ENCODE measurements at regions not wholly inside any gene's neighbourhood (a gene's known extent, or its start where the extent isn't known, plus 50 kb on each side); places are given as distances from the start of the nearest gene placed in this dataset.

GRCh38 chr18:75654851-75655751 lies 227.6 kb upstream of the SMIM21 start:
- DNase-seq (ENCODE audit: extremely low spot score), result no peak
- Histone ChIP-seq H3K4me1 (ENCODE audit: insufficient read depth) (peaks cover 2% of the 10 kb centered on the region), H3K4me3 (ENCODE audit: low read depth, low read length) (no peak overlapping the region), H3K27ac (ENCODE audit: low read depth) (no peak overlapping the region), H3K36me3 (ENCODE audit: insufficient read depth) (no peaks in the 10 kb centered on the region)
- WGBS, result 51% methylated on average over 10 of the region's 10 CpGs

- peaks cover 2% of the 10 kb centered on the region for H3K4me1 ChIP-seq (ENCODE audit: insufficient read depth)
- H3K36me3 ChIP-seq (ENCODE audit: insufficient read depth), result no peaks in the 10 kb centered on the region
- peak overlapping the region; percentile 3 for H3K27ac ChIP-seq (ENCODE audit: low read depth)
- no peak for DNase-seq (ENCODE audit: extremely low spot score)
- H3K4me3 ChIP-seq (ENCODE audit: low read depth, low read length), result no peak overlapping the region
- 90% methylated on average over 6 of the region's 6 CpGs for WGBS
Observed at GRCh38 chr18:75654386-75654785, 226.9 kb upstream of the SMIM21 start.

- Histone ChIP-seq H3K4me3 (ENCODE audit: low read depth, low read length) (no peak overlapping the region), H3K36me3 (ENCODE audit: insufficient read depth) (no peaks in the 10 kb centered on the region), H3K4me1 (ENCODE audit: insufficient read depth) (peaks cover 2% of the 10 kb centered on the region), H3K27ac (ENCODE audit: low read depth) (no peak overlapping the region)
- 83% methylated on average over 2 of the region's 2 CpGs for WGBS
- DNase-seq (ENCODE audit: extremely low spot score), result no peak
Observed at GRCh38 chr18:75652528-75652927, 225.0 kb upstream of the SMIM21 start.

- Histone ChIP-seq H3K27ac (ENCODE audit: low read depth) (no peak overlapping the region), H3K4me1 (ENCODE audit: insufficient read depth) (no peaks in the 10 kb centered on the region), H3K36me3 (ENCODE audit: insufficient read depth) (no peaks in the 10 kb centered on the region), H3K4me3 (ENCODE audit: low read depth, low read length) (no peak overlapping the region)
- DNase-seq (ENCODE audit: extremely low spot score), result no peak
- WGBS, result 97% methylated on average over 6 of the region's 6 CpGs
Observed at GRCh38 chr18:75644871-75645270, 217.4 kb upstream of the SMIM21 start.

- Histone ChIP-seq H3K4me1 (ENCODE audit: insufficient read depth) (no peaks in the 10 kb centered on the region), H3K4me3 (ENCODE audit: low read depth, low read length) (no peak overlapping the region), H3K27ac (ENCODE audit: low read depth) (no peak overlapping the region), H3K36me3 (ENCODE audit: insufficient read depth) (no peaks in the 10 kb centered on the region)
- DNase-seq (ENCODE audit: extremely low spot score), result no peak
- WGBS, result 95% methylated on average over 6 of the region's 6 CpGs
Observed at GRCh38 chr18:75643083-75643482, 215.6 kb upstream of the SMIM21 start.

GRCh38 chr18:75639472-75639831 lies 211.9 kb upstream of the SMIM21 start:
- WGBS, result 49% methylated on average over 8 of the region's 8 CpGs
- no peaks in the 10 kb centered on the region for H3K36me3 ChIP-seq (ENCODE audit: insufficient read depth)
- DNase-seq (ENCODE audit: extremely low spot score), result peak; percentile 29
- H3K4me1 ChIP-seq (ENCODE audit: insufficient read depth), result no peaks in the 10 kb centered on the region
- H3K27ac ChIP-seq (ENCODE audit: low read depth), result no peak overlapping the region
- no peak overlapping the region for H3K4me3 ChIP-seq (ENCODE audit: low read depth, low read length)

- Histone ChIP-seq H3K36me3 (ENCODE audit: insufficient read depth) (no peaks in the 10 kb centered on the region), H3K4me3 (ENCODE audit: low read depth, low read length) (no peak overlapping the region), H3K4me1 (ENCODE audit: insufficient read depth) (no peaks in the 10 kb centered on the region), H3K27ac (ENCODE audit: low read depth) (no peak overlapping the region)
- 15% methylated on average over 24 of the region's 24 CpGs for WGBS
- DNase-seq (ENCODE audit: extremely low spot score), result peak; percentile 68
Observed at GRCh38 chr18:75638776-75639471, 211.4 kb upstream of the SMIM21 start.

GRCh38 chr18:75638223-75638775 lies 210.8 kb upstream of the SMIM21 start:
- no peaks in the 10 kb centered on the region for H3K36me3 ChIP-seq (ENCODE audit: insufficient read depth)
- DNase-seq (ENCODE audit: extremely low spot score), result no peak
- H3K4me3 ChIP-seq (ENCODE audit: low read depth, low read length), result no peak overlapping the region
- H3K4me1 ChIP-seq (ENCODE audit: insufficient read depth), result no peaks in the 10 kb centered on the region
- H3K27ac ChIP-seq (ENCODE audit: low read depth), result no peak overlapping the region
- WGBS, result 17% methylated on average over 16 of the region's 16 CpGs

- no peaks in the 10 kb centered on the region for H3K4me1 ChIP-seq (ENCODE audit: insufficient read depth)
- no peaks in the 10 kb centered on the region for H3K36me3 ChIP-seq (ENCODE audit: insufficient read depth)
- DNase-seq (ENCODE audit: extremely low spot score), result no peak
- no peak overlapping the region for H3K4me3 ChIP-seq (ENCODE audit: low read depth, low read length)
- H3K27ac ChIP-seq (ENCODE audit: low read depth), result no peak overlapping the region
- 91% methylated on average over 5 of the region's 5 CpGs for WGBS
Observed at GRCh38 chr18:75635096-75635495, 207.6 kb upstream of the SMIM21 start.

GRCh38 chr18:75625966-75626365 lies 198.5 kb upstream of the SMIM21 start:
- H3K4me3 ChIP-seq (ENCODE audit: low read depth, low read length), result no peak overlapping the region
- no peak overlapping the region for H3K27ac ChIP-seq (ENCODE audit: low read depth)
- no peak for DNase-seq (ENCODE audit: extremely low spot score)
- no peaks in the 10 kb centered on the region for H3K4me1 ChIP-seq (ENCODE audit: insufficient read depth)
- 86% methylated on average over 5 of the region's 5 CpGs for WGBS
- H3K36me3 ChIP-seq (ENCODE audit: insufficient read depth), result no peaks in the 10 kb centered on the region

- DNase-seq (ENCODE audit: extremely low spot score), result no peak
- 86% methylated on average over 5 of the region's 5 CpGs for WGBS
- no peaks in the 10 kb centered on the region for H3K36me3 ChIP-seq (ENCODE audit: insufficient read depth)
- no peak overlapping the region for H3K4me3 ChIP-seq (ENCODE audit: low read depth, low read length)
- no peak overlapping the region for H3K27ac ChIP-seq (ENCODE audit: low read depth)
- no peaks in the 10 kb centered on the region for H3K4me1 ChIP-seq (ENCODE audit: insufficient read depth)
Observed at GRCh38 chr18:75624869-75625268, 197.4 kb upstream of the SMIM21 start.

GRCh38 chr18:75621818-75622217 lies 194.3 kb upstream of the SMIM21 start:
- no peak overlapping the region for H3K4me3 ChIP-seq (ENCODE audit: low read depth, low read length)
- no peaks in the 10 kb centered on the region for H3K36me3 ChIP-seq (ENCODE audit: insufficient read depth)
- no peak for DNase-seq (ENCODE audit: extremely low spot score)
- H3K4me1 ChIP-seq (ENCODE audit: insufficient read depth), result no peaks in the 10 kb centered on the region
- no peak overlapping the region for H3K27ac ChIP-seq (ENCODE audit: low read depth)
- 95% methylated on average over 14 of the region's 14 CpGs for WGBS

- Histone ChIP-seq H3K27ac (ENCODE audit: low read depth) (no peak overlapping the region), H3K4me3 (ENCODE audit: low read depth, low read length) (no peak overlapping the region), H3K36me3 (ENCODE audit: insufficient read depth) (no peaks in the 10 kb centered on the region), H3K4me1 (ENCODE audit: insufficient read depth) (no peaks in the 10 kb centered on the region)
- DNase-seq (ENCODE audit: extremely low spot score), result no peak
- WGBS, result 89% methylated on average over 4 of the region's 4 CpGs
Observed at GRCh38 chr18:75618146-75618545, 190.6 kb upstream of the SMIM21 start.

- H3K4me3 ChIP-seq (ENCODE audit: low read depth, low read length), result no peak overlapping the region
- no peaks in the 10 kb centered on the region for H3K36me3 ChIP-seq (ENCODE audit: insufficient read depth)
- H3K4me1 ChIP-seq (ENCODE audit: insufficient read depth), result no peaks in the 10 kb centered on the region
- H3K27ac ChIP-seq (ENCODE audit: low read depth), result no peak overlapping the region
- DNase-seq (ENCODE audit: extremely low spot score), result no peak
- 24% methylated on average over 5 of the region's 5 CpGs for WGBS
Observed at GRCh38 chr18:75612456-75612855, 185.0 kb upstream of the SMIM21 start.

Data from urinary bladder (tissue), 3 donors.